ENCODE measurements at regions not wholly inside any gene's neighbourhood (a gene's known extent, or its start where the extent isn't known, plus 50 kb on each side); places are given as distances from the start of the nearest gene placed in this dataset.
A peak's percentile ranks its signal among the peaks of the same experiment; 100 is the strongest.
"Not testable (repeated sequence)": the region's sequence is repeated elsewhere in the genome, so short reads cannot be mapped to it uniquely, and the experiment has no call there.

DNA sequence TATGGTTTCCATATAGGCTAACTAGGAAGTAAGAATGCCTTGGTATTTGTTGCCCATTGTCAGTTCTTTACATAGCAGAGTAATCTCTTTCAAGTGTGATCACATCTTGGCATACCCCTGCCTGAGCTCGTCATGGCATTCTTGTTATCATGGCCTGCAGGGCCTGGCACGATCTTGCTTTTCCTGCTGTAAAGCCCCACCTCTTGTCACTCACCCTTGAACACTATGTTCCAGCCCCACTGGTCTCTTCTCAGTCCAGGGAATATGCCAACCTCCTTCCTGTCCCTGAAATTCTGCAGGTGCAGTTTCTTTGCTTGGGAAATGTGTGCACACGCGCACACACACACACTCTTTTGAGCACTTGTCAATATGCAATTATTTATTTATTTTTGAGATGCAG is 250.2 kb upstream of the DMRT1 start:
- no peak for DNase-seq

DNA sequence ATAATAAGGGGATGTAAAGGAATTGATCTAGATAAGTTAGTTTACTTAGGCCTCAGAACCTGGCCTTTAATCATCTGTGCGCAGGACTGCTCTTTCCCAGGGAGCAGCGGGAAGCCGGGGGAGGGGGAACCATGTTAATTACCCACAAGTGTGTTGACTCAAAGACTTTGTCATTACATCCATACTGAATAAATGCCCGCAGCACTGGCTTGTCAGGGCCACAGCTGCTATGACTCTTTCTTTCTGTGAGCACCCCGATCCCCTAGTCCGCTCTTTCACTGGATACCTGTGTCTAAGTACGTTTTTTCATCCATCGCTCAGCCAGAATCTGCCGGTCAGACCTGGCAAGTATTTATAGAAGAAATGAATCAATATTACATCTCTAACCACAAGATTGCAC is 249.3 kb upstream of the DMRT1 start:
- no peak for DNase-seq

GRCh38 chr9:592733-593132 is 248.8 kb upstream of the DMRT1 start:
- DNase-seq, result no peak

DNA sequence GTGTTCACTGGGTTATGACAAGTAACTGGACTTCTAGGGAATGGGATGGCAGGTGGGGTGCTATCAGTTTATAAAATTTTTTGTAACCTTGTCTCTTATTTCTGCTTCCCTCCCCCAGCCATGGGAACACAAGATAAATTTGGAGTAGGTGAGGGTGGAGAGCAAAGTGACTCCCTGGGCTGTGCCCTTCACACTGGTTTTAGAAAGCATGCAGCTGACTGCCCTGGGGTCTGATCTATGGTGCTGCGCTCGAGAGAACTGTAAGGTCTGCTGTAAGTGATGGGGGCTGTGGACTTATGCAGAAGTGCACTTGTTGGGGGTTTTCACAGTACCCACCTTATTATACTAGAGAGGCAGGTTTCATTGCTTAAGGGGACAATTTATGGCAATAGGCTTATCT is 247.7 kb upstream of the DMRT1 start:
- DNase-seq, result no peak

DNA sequence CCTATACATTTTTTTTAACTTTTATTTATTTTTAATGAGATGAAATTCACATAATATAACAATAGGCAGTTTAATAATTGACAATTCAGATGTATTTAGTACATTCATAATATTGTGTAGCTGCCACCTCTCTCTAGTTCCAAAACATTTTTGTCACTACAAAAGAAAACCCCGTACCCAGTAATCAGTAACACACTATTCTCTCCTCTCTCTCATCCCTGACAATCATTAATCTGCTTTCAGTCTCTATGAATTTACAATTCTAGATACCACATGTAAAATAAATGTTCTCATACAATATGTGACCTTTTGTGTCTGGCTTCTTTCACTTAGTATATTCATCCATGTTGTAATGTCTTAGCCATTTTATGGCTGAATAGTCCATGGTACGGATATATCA is 244.8 kb upstream of the DMRT1 start:
- no peak for DNase-seq

GRCh38 chr9:600006-600405 is 241.5 kb upstream of the DMRT1 start:
- DNase-seq, result no peak

- DNase-seq, result no peak
Measured at GRCh38 chr9:602716-603115, 238.8 kb upstream of the DMRT1 start.

DNA sequence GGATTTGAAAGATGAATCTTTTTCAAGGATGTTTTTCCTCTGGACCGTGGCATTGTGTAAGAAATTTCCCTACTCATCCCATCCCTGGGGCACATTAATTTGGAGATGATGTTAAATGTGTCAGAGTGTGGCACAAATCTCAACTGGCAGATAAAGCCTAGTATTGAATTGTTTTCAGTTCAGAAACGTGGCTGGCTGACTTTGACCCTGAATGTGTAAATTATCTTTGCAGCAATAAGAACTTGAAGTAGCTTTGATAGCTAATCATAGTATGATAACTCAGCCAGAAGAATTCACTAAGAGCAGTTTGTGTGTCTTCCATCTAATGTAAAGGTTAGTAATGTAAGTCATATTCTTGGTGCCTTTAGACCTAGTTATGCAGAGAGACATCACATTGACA is 238.4 kb upstream of the DMRT1 start:
- no peak for DNase-seq

GRCh38 chr9:607417-607816 is 234.1 kb upstream of the DMRT1 start:
- no peak for DNase-seq

- peak; percentile 61 for DNase-seq
Measured at GRCh38 chr9:613771-614347, 227.6 kb upstream of the DMRT1 start.

DNA sequence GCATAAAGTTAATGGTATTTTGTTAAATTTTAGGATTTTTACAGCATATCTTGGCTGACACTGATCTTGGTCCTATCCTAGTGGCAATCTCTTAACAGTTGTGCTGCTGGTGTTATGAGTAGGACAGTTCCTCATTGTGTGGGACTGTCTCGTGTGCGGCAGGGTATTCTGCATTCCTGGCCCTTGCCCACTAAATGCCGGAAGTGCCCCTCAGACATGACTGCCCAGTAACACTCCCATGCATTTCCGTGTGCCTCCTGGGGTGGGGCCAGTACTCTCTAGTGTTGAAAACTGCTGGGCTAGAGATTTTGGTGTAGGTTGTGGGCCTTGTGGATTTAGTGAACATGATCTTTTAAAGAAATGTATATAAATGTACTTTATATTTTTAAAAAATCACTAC is 227.1 kb upstream of the DMRT1 start:
- no peak for DNase-seq

- no peak for DNase-seq
Measured at GRCh38 chr9:615756-616155, 225.7 kb upstream of the DMRT1 start.

- no peak for DNase-seq
Measured at GRCh38 chr9:616694-617093, 224.8 kb upstream of the DMRT1 start.

GRCh38 chr9:617445-618085 is 223.9 kb upstream of the DMRT1 start:
- DNase-seq, result no peak

- no peak for DNase-seq
Measured at GRCh38 chr9:618478-618877, 223.0 kb upstream of the DMRT1 start.

DNA sequence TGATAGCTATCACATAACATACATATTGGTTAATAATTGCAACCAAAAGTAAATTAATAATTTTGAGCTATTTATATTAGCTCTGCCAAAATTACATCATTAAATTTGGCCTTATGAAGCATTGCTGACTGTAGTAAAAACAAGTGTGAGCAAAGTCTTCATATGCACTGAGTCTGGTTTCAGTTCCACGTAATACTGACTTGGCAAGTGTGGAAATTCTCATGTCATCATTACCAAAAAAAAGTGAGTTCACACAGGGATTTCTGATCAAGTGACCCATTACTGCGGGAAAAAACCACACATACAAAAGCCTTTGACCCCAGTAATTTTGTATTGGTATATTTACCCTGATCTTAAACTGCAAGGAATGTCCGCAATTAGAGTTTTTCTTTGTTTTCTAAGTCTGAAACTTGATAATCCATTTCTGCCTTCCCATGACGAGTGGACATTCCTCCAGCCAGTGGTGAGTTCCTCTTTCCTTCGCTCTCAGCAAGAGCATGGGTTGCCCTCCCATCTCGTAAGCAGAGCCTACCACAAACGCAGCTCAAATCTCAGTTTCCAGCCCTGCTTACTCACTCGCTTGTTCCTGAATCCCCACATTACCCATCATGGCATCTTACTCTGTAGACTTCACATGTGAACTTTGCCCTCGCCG is 220.2 kb upstream of the DMRT1 start:
- no peak for DNase-seq

DNA sequence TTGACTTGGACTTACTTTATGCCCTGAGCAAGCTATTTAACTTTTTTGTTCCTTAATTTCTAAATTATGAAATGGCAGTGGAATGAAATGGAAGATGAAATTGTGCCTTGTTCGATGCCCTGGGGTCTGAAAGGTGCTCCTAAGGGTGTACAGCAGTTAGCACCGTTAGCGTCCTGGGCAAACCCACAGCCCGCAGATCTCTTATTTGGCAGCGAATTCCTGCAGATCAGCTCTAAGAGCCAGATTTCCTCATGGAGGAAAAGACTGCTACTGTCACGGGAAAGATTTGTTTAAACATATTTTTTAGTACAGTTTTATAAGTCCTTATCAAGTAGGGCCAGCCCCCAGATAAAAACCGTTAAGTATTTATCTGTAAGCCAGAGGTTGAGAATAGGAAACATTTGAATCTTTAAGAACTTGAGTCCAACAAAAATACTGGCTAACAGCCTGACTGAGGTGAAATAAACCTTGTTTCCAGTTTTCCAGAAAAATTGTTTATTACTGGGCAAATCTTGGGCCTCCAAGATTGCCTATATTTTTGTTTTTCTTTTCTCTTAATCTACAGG is 216.5 kb upstream of the DMRT1 start:
- no peak for DNase-seq

GRCh38 chr9:625613-626012 is 215.9 kb upstream of the DMRT1 start:
- no peak for DNase-seq

DNA sequence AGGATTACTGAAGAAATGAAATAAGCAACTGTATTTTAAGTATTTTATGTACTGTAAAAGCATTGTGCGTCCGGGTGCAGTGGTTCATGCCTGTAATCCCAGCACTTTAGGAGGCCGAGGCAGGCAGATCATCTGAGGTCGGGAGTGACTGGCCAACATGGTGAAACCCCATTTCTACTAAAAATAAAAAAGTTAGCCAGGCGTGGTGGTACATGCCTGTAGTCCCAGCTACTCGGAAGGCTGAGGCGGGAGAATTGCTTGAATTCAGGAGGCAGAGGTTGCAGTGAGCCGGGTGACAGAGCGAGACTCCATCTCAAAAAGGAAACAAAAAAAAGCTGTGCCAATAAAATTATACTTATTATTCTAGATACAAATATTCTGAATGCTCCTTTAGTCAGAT is 215.4 kb upstream of the DMRT1 start:
- DNase-seq, result not testable (repeated sequence)

DNA sequence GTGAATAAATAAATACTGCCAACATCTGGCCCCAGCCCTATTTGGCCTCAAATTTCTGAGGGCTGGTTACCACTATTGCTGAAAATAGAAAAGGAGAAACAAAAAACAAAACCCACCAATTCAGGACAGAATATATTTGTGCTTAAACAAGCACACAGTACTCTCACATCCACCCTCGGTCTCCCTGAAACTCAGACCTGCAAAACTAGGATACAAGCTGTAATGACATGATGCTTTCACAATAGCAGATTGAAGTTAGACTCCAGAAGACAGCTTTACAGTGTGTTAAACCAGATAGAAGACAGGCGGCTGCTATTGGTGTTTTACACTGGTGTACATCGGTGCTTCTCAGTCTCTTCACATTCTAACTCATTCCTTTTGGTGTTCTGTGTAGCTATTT is 214.9 kb upstream of the DMRT1 start:
- DNase-seq, result no peak

DNA sequence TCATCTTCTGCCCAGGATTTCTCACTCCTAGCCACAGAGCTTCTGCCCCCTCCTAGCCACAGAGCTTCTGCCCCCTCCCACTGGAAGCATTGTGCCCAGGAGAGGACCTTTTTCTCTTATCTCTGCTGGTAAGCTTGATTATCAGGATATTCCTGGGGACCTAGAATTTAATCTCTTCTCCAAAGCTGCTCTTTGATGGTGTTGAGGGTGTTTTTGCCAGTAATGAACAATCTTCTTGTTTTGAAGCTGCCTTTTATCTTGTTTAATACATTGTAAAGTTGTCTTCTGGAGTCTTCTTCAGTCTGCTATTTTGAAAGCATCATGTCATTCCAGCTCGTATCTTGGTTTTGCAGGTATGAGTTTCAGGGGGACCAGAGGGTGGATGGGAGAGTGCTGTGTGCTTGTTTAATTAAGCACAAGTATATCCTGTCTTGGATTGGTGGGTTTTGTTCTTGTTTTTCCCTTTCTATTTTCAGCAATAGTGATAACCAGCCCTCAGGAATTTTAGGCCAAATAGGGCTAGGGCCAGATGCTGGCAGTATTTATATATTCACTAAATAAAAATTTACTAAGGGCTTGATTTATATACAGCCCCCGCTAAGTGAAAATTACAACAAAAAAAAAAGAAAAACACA is 214.0 kb upstream of the DMRT1 start:
- DNase-seq, result no peak

DNA sequence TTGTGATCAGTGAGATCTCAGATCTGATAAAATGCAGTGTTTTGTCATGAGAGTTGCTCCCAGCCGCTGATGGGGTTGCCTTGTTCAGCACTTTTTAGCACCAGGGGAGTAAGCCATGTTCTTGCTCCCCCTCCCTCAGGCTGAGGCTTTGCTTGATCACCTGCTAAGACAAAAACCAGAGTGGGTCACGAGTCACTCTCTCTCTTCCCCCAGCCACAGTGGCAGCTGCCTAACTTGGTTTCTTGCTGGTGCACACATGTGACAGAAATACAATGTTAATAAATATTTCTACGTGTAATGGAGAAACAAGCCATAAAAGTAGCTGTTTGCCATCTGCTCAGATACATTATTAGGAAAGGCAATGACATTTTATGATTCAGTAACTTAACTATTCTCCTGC is 212.4 kb upstream of the DMRT1 start:
- no peak for DNase-seq

DNA sequence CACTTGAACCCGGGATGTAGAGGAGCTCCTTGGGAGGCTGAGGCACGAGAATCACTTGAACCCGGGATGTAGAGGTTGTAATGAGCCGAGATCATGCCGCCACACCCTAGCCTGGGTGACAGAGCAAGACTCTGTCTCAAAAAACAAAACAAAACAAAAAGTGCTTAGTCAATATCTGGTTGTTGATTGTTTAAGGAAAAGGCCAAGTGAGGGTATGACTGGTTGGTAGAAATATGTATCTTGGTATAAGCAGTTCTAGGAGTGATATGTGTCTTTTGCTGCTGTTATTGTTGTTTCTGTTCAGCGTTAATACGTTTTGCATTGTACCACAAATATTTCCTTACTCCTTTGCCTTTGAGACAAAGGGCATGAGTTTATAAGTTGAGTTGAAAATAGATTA is 210.7 kb upstream of the DMRT1 start:
- DNase-seq, result no peak

DNA sequence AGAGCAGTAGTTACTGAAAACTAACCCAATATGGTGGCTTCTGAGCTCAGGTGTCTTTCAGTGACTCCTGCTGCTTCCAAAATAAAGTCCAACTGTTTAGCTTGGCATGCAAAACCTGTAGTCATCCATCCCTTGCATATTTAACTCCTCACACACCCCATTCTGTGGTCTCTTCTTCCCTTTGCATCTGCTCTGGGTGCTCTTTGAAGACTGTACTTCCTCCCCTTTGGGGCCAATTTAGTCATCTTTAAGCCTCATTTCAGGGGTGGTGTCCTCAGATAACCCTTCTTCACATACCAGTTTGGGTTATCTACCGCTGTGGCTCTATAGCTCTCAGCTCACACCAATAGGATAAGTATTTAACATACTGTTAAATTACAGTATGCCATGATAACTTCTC is 209.9 kb upstream of the DMRT1 start:
- no peak for DNase-seq

Measured in activated CD4-positive, alpha-beta T cell treated with anti-CD3 and anti-CD28 coated beads, Interleukin-2, Interleukin-6, amounts not matched to agents 100 ng/mL and 50 ng/mL, durations not matched to agents 16 hours and 8 hours (primary cell).